GM12891 (cell line): ENCODE measurements at regions not wholly inside any gene's neighbourhood (a gene's known extent, or its start where the extent isn't known, plus 50 kb on each side); places are given as distances from the start of the nearest gene placed in this dataset.

ENCODE experiments used
- DNase-seq: peaks from one replicate; pipeline ENCODE4 v3.0.0; 2011; ENCODE audit warnings: low spot score; ENCODE audit not compliant: insufficient read length
- FAIRE-seq: peaks from 2 replicates; lab custom pipeline; 2011; peaks lifted over from hg19 to GRCh38; lab: Jason Lieb, UNC
- PAX5 ChIP-seq: IDR thresholded peaks from 2 replicates; pipeline ENCODE4 v1.6.1; 2011; ENCODE audit warnings: low read length, moderate library complexity, mild to moderate bottlenecking; ENCODE audit not compliant: insufficient read depth, severe bottlenecking
- POLR2A ChIP-seq: IDR thresholded peaks from 2 replicates; pipeline ENCODE4 v1.6.1; 2011; ENCODE audit warnings: low read depth, low read length, control low read depth
- POLR2AphosphoS5 ChIP-seq: IDR thresholded peaks from 2 replicates; pipeline ENCODE4 v1.6.1; 2011; ENCODE audit warnings: low read depth, low read length, control low read depth
- POU2F2 ChIP-seq: IDR thresholded peaks from 2 replicates; pipeline ENCODE4 v1.6.1; 2011; ENCODE audit warnings: low read depth, mild to moderate bottlenecking, control low read depth, low read length, moderate library complexity
- SPI1 ChIP-seq: IDR thresholded peaks from 2 replicates; pipeline ENCODE4 v1.6.1; 2011; ENCODE audit warnings: low read depth, low read length, control low read depth
- TAF1 ChIP-seq: IDR thresholded peaks from 2 replicates; pipeline ENCODE4 v1.6.1; 2011; ENCODE audit warnings: low read depth, low read length, control low read depth

DNA sequence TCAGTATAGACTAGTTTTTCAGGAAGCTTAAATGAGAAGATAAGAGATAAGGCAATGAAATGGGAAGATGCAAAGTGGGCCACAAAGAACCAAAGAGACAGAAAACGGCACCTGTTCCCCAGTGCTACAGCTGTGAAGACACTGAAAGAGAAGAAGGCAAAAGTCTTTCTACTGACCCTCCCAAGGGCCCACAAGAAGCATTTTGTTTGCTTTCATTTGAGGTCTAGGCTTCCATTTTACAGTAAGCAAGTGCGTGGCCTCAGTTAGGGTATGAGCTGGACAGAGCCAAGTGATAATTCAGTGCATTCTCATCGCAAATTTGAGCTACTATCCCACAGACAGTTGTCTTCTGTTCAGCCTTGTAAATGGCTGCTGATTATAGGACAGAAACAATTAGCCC lies 53.4 kb upstream of the STK17B start:
- TF ChIP-seq POU2F2 (no peak), PAX5 (no peak), POLR2A (no peak)
- no peak for DNase-seq
- no peak for FAIRE-seq

DNA sequence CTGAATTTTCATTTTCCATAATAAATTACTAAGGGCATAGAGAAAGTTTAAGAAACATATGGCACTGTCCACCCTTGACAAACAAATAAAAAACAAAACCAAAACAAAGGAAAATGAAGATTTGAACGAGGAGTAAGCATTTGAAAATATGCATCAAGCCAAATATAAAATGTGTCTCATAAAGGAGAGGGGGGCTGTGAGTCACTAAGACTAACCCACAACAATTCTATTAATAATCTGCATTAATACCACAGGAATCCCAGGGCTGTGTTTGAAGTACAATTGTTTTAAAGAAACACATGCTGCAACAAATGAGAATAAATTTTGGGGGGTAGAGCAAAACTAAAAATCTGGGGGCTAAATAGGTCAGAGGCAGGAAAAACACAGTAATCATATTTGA lies 53.8 kb upstream of the STK17B start:
- no peak for FAIRE-seq
- no peak for TF ChIP-seq POLR2A
- no peak for TF ChIP-seq PAX5
- TF ChIP-seq POLR2AphosphoS5, result no peak
- TF ChIP-seq SPI1, result no peak
- no peak for TF ChIP-seq TAF1
- TF ChIP-seq POU2F2, result no peak
- DNase-seq, result no peak

DNA sequence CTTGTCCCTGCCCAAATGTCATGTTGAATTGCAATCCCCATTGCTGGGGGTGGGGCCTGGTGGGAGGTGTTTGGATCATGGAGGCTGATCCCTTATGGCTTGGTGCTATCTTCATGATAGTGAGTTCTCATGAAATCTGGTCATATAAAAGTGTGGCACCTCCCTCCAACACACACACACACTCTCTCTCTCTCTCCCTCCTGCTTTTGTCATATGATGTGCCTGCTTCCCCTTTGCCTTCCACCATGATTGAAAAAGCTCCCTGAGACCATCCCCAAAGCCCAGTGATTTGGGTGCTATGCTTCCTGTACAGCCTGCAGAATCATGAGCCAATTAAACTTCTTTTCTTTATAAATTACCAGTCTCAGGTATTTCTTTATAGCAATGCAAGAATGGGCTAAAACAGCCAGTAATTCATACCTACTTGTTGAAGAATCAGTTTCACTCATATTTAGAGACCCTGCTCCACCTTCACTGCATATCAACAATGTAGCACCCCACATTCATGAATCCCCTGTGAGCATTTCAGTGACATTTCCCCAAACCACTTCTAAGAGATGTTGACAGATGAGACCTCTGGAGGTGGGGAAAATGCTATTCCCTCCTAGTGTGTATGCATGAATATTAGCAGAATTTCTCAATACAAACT lies 54.8 kb upstream of the STK17B start:
- DNase-seq, result no peak
- peak; percentile 72 for FAIRE-seq
- TF ChIP-seq POU2F2 (no peak), SPI1 (no peak), PAX5 (no peak), POLR2AphosphoS5 (no peak), POLR2A (no peak), TAF1 (no peak)

DNA sequence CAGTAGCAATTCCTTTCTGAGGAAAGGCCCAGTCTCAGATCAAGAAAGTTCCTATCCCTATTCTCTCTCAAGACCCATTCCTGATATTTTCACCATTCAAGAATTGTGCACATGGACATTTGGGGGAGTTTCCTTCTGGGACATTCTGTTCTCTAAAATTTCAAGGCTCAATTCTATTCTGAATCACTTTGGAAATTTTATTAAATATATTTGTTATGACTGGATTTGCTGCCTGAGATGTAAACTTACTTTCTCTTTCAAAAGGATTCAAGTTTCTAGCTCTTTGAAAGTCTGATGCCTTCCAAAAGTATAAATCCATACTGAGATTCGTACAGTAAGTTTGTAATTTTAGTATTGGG lies 55.3 kb upstream of the STK17B start:
- FAIRE-seq, result no peak
- no peak for DNase-seq
- no peak for TF ChIP-seq POU2F2
- TF ChIP-seq SPI1, result no peak
- no peak for TF ChIP-seq POLR2A
- no peak for TF ChIP-seq POLR2AphosphoS5
- no peak for TF ChIP-seq PAX5
- TF ChIP-seq TAF1, result no peak

DNA sequence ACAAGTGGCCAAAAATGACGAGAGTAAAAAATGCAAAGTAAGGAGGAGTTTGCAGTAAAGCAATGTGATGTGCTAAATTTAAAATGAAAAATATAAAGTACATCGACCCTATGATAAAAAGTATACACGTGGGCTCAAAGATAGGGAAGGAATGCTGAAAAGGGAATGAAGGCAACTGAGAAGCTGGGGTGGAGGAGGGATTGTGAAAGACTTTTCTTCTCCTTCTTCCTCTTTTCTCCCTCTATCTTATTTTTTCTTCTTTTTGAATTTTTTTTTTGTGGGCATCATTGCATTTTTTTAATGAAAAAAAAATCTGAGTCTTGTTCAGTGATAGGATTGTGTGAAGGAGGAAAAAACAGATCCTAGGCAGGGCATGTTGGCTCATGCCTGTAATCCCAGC lies 57.6 kb upstream of the STK17B start:
- no peak for TF ChIP-seq SPI1
- no peak for TF ChIP-seq POU2F2
- no peak for TF ChIP-seq POLR2A
- FAIRE-seq, result no peak
- DNase-seq, result no peak

DNA sequence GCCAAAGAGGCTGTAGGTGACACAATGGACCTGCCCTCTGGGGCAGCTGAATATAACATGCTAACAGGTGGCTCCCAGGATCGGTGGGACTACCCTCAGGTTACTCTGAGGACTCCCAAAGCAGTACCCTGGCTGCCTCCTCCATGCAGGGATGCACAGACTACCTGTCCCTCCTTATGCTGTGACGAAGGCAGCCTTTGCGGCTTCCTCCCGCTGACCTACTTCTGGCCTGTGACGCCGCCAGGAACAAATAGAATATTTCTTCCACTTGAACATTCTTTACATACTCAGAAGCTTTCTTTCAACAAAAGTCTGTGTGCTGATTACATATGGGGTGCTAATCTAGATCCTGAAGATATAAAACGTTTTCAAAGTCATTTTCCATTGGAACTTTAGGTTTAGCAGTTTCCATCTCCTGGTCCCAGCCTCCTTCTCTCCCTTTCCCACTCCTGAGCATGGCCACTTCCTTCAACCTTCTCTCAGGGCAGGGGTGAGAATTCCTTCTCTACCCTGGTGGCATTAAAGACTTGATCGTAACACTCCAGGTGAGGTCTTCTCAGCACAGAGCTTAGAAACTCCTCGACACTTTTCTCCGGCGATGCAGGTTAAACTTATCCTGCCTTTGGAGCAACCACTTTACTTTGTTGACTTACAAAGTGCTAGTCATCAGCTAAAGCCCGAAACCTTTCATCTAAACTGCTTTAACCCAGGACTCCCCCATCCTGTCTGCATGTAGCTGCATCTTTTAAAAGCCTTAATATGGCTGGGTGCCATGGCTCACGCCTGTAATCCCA lies 58.9 kb upstream of the STK17B start:
- no peak for TF ChIP-seq POLR2AphosphoS5
- TF ChIP-seq PAX5, result no peak
- TF ChIP-seq POU2F2, result no peak
- TF ChIP-seq SPI1, result no peak
- TF ChIP-seq POLR2A, result no peak
- no peak for TF ChIP-seq TAF1
- DNase-seq, result no peak
- no peak for FAIRE-seq

DNA sequence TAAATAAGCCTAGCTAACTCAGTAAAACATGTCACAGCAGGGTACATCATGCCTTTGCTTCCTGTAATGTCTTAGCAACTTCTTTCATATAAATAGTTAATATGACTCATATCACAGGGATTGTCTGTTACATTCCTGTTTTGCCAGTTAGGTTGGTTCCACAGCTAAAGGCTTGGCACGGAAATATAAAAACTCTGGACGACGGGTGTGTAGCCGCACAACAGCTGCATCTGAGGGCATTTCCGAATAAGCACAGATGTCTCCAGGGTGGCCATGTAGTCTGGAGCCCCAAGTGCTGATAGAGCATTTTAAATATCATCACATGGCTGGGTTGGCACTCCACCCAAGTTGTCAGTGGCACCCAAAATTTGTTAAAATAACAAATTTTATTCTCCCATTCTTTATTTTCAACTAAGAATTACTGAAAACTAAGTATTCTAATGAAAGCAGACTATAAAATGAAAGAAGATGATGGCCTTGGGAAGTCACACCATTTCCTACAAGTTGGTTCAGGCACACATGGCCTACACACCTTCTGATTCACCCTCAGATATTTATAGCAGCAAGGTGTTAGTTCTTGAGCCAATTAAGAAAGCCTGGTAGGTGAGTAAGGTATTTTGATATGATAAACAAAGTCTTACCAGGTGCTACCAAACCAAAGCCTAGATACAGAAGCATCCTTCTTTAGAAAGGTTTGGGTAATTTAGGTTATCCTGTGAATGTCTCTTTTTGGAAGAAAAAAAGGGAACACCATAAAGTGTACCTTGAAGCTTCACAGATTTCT lies 61.8 kb upstream of the STK17B start:
- DNase-seq, result no peak
- TF ChIP-seq POLR2AphosphoS5, result no peak
- no peak for TF ChIP-seq POU2F2
- TF ChIP-seq TAF1, result no peak
- no peak for TF ChIP-seq PAX5
- TF ChIP-seq SPI1, result no peak
- no peak for TF ChIP-seq POLR2A
- FAIRE-seq, result peak; percentile 63

DNA sequence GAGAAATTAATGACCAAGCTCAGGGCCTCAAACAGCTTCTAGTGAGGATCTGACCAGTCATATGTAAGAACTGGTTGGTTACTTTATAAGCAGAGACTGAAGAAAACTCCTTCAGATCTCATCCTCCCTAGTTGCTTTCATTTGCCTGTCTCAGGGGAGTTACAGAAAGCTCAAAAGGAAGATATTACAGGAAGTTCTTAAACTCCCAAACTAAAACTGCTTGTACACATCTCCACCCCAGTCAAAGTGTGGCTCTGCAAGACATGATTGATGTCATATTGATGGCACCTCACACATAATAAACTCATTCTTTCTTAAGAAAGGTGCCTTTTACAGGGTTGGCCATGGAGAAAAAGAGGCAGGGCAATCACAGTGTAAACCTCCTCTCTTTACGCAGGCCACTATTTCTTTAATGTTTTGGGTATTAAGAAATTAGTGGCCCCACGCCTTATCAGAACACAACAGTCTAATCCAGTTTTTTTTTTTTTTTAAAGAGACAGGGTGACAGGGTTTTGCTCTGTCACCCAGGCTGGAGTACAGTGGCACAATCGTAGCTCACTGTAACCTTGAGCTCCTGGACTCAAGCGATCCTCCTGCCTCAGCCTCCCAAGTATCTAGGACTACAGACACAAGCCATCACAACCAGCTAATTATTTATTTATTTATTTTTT lies 62.6 kb upstream of the STK17B start:
- peak; percentile 52 for FAIRE-seq
- DNase-seq, result no peak
- TF ChIP-seq POU2F2, result no peak
- no peak for TF ChIP-seq POLR2A

DNA sequence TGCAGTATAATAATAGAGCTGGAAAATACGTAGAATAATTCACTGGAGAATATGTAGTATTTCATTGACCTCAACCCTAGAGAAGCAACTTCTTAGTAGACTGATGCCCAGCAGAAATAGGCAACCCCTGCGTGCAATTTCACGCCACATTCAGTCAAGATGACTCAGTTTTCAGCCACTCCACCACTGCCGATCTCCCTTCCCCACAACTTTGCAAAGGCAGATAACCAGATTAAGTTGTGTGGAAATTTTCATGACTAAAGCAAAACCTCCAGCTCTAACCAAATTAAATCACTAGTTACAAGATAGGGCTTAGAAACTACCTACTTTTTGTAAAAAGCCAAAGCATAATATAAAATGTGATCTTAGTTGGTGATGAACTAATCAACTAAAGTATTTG lies 63.3 kb upstream of the STK17B start:
- TF ChIP-seq POLR2A (no peak), POU2F2 (no peak), POLR2AphosphoS5 (no peak), PAX5 (no peak), TAF1 (no peak), SPI1 (no peak)
- DNase-seq (no peak), FAIRE-seq (peak; percentile 58)

DNA sequence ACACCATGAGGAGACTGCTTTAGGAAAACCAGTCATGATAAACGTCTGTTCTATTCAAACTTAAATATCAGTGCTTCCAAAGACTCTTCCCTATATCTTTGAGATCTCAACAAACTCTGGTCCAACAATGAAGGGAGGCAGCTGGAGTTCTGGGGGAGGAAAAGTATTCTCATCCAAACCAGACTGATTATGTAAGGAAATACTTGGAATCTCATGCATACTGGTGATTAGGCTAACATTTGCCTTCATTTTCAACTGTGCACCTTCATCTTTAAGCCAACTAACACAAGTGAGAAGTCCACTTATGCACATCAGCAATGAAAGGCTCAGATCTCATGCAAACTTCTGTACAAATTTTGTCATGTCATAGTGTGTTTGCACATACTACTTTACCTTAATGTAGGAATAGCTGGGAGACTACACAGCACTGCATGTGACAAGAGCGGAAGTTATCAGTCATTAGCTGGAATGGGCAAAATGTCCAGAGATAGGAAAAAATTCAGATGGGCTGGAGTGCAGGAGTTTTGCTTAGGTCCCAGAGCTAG lies 67.5 kb upstream of the STK17B start:
- no peak for DNase-seq
- no peak for FAIRE-seq
- no peak for TF ChIP-seq POU2F2
- TF ChIP-seq TAF1, result no peak
- TF ChIP-seq POLR2A, result no peak
- TF ChIP-seq PAX5, result no peak
- no peak for TF ChIP-seq POLR2AphosphoS5
- TF ChIP-seq SPI1, result no peak
